Right atrium auricular region (tissue), 2 donors: ENCODE measurements at regions not wholly inside any gene's neighbourhood (a gene's known extent, or its start where the extent isn't known, plus 50 kb on each side); places are given as distances from the start of the nearest gene placed in this dataset.

Experiments
- DNase-seq: peaks from one replicate; pipeline ENCODE4 v3.0.0-alpha.2; 2019; ENCODE audit warnings: low spot score
- H3K27ac ChIP-seq, 2 donors: fragments of 200-600 bp; sonication (generic); 1 replicate in 1 of 2; 2 replicates in 1 of 2; pipeline ENCODE4 v1.5.1; 2016 to 2019
- H3K27me3 ChIP-seq, 2 donors: fragments of 200-600 bp; sonication (generic); one replicate each; pipeline versions ENCODE4 v1.5.1 to v1.6.0; 2017 to 2019
- H3K36me3 ChIP-seq: fragments of 200-600 bp; sonication (generic); one replicate; pipeline ENCODE4 v1.5.1; 2016
- H3K4me1 ChIP-seq, 2 donors: fragments of 200-600 bp; sonication (generic); one replicate each; pipeline versions ENCODE4 v1.5.1 to v1.6.0; 2017 to 2019
- H3K4me3 ChIP-seq, 2 donors: fragments of 200-600 bp; sonication (generic); 1 replicate in 1 of 2; 2 replicates in 1 of 2; pipeline ENCODE4 v1.5.1; 2017 to 2019; ENCODE audit warnings: mild to moderate bottlenecking in 1 of 2, moderate library complexity in 1 of 2
- H3K9me3 ChIP-seq, 2 donors: fragments of 200-600 bp; sonication (generic); one replicate each; pipeline ENCODE4 v1.5.1; 2019
- CTCF ChIP-seq, 2 donors: fragments of 200-600 bp; sonication (generic); IDR thresholded peaks; one replicate each; pipeline ENCODE4 v1.5.1; 2019; ENCODE audit warnings: antibody characterized with exemption in 2 of 2

GRCh38 chr20:48147311-48147710, 362.0 kb upstream of the SULF2 start:
- no peak overlapping the region for H3K4me3 ChIP-seq
- H3K27me3 ChIP-seq: no peaks in the 10 kb centered on the region
- H3K9me3 ChIP-seq: no peaks in the 10 kb centered on the region
- no peak for DNase-seq
- no peak for TF ChIP-seq CTCF (IDR thresholded peaks at IDR 0.05)
- H3K36me3 ChIP-seq: no peaks in the 10 kb centered on the region
- no peak overlapping the region for H3K27ac ChIP-seq
- H3K4me1 ChIP-seq: no peaks in the 10 kb centered on the region

- H3K27ac ChIP-seq: no peak overlapping the region
- no peaks in the 10 kb centered on the region for H3K4me1 ChIP-seq
- no peak for TF ChIP-seq CTCF (IDR thresholded peaks at IDR 0.05)
- DNase-seq: no peak
- peaks cover 0 to 1% of the 10 kb centered on the region in 2 donors for H3K9me3 ChIP-seq
- H3K36me3 ChIP-seq: no peaks in the 10 kb centered on the region
- H3K4me3 ChIP-seq: no peak overlapping the region
- no peaks in the 10 kb centered on the region for H3K27me3 ChIP-seq
Measured at GRCh38 chr20:48146877-48147276, 361.6 kb upstream of the SULF2 start.

GRCh38 chr20:48146308-48146707, 361.0 kb upstream of the SULF2 start:
- DNase-seq: no peak
- H3K4me3 ChIP-seq: no peak overlapping the region
- no peaks in the 10 kb centered on the region for H3K27me3 ChIP-seq
- no peaks in the 10 kb centered on the region for H3K36me3 ChIP-seq
- TF ChIP-seq CTCF (IDR thresholded peaks at IDR 0.05): no peak
- H3K9me3 ChIP-seq: peaks cover 0 to 7% of the 10 kb centered on the region in 2 donors
- H3K27ac ChIP-seq: no peak overlapping the region
- H3K4me1 ChIP-seq: no peaks in the 10 kb centered on the region

- no peaks in the 10 kb centered on the region for H3K27me3 ChIP-seq
- no peaks in the 10 kb centered on the region for H3K4me1 ChIP-seq
Measured at GRCh38 chr20:48143435-48144081, 358.3 kb upstream of the SULF2 start.

GRCh38 chr20:48142516-48142773, 357.2 kb upstream of the SULF2 start:
- no peaks in the 10 kb centered on the region for H3K27me3 ChIP-seq
- H3K4me3 ChIP-seq: no peak overlapping the region
- no peak overlapping the region for H3K27ac ChIP-seq
- TF ChIP-seq CTCF (IDR thresholded peaks at IDR 0.05): no peak
- no peaks in the 10 kb centered on the region for H3K4me1 ChIP-seq
- peaks cover 0 to 9% of the 10 kb centered on the region in 2 donors for H3K9me3 ChIP-seq
- DNase-seq: no peak
- no peaks in the 10 kb centered on the region for H3K36me3 ChIP-seq

More at GRCh38 chr20:48143435-48144081, 358.3 kb upstream of the SULF2 start:
- Histone ChIP-seq H3K4me3 (no peak overlapping the region), H3K36me3 (no peaks in the 10 kb centered on the region), H3K9me3 (peaks cover 0 to 9% of the 10 kb centered on the region in 2 donors), H3K27ac (no peak overlapping the region)
- no peak for DNase-seq
- no peak for TF ChIP-seq CTCF (IDR thresholded peaks at IDR 0.05)
